ENCODE measurements at regions not wholly inside any gene's neighbourhood (a gene's known extent, or its start where the extent isn't known, plus 50 kb on each side); places are given as distances from the start of the nearest gene placed in this dataset.

DNA sequence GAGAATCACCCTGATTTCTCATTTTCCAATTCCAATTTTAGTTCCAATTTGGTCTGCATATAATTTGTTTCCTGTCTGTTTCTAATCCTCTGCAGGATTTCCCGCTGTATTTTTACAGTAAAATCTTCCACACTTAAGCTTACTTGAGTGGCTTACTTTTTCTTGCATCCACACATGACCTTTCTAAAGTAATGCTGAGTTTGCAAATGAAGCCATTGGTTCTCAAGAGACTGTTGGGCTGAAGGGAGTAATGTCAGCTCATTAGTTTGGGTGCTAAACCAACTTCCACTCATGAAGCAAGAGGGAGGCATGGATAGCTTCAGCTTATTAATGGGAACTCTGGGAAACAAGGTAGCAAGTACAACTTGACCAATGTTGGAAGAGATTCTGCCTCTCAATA, 146.4 kb downstream of the SNX10 start:
- no peaks in the 10 kb centered on the region for H3K36me3 ChIP-seq (ENCODE audit: insufficient read depth, low read length)
- H2AFZ ChIP-seq (ENCODE audit: low read depth, low read length) = no peak overlapping the region

DNA sequence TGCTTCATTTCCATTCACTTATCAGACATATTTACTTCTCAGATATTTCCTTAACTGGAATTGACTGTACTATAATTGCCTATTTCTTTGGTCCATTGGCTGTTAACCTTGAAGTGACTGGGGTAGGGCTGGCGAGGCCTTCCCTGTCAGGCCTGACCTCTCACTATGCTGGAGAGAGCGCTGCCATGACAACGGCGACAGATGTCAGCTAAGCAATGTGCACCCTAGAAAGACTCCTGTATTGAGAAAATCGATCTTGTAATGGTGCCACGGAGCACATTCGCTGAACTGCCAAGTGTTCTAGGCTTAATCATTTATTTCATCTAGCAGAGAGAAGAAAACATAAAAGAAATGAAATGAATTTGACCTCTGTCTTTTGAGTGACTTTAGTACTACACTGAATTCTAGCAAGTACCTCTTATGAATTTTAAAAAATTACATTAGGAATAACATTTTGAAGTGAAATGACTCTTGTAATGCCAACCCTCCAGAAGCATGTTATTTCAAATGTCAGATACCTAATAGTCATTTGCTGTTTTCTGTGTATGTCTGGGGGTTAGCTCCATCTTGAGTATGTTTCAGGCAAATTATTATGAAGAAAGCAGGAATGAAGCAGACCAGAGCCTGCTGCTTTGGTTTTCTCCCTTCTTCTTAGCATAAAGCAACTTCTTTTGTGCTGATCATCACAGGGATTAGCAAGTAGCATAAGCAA, 148.0 kb downstream of the SNX10 start:
- TF ChIP-seq, protein P1, sequence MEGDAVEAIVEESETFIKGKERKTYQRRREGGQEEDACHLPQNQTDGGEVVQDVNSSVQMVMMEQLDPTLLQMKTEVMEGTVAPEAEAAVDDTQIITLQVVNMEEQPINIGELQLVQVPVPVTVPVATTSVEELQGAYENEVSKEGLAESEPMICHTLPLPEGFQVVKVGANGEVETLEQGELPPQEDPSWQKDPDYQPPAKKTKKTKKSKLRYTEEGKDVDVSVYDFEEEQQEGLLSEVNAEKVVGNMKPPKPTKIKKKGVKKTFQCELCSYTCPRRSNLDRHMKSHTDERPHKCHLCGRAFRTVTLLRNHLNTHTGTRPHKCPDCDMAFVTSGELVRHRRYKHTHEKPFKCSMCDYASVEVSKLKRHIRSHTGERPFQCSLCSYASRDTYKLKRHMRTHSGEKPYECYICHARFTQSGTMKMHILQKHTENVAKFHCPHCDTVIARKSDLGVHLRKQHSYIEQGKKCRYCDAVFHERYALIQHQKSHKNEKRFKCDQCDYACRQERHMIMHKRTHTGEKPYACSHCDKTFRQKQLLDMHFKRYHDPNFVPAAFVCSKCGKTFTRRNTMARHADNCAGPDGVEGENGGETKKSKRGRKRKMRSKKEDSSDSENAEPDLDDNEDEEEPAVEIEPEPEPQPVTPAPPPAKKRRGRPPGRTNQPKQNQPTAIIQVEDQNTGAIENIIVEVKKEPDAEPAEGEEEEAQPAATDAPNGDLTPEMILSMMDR (IDR thresholded peaks at IDR 0.05; ENCODE audit: poor library complexity, severe bottlenecking) = peak; percentile 52
- TF ChIP-seq SMC3 (conservative IDR thresholded peaks at IDR 0.05; ENCODE audit: poor library complexity) (peak; percentile 60), RAD21 (conservative IDR thresholded peaks at IDR 0.05) (peak; percentile 63), EP300 (conservative IDR thresholded peaks at IDR 0.05; ENCODE audit: poor library complexity, severe bottlenecking) (no peak)
- TF ChIP-seq, protein P2, sequence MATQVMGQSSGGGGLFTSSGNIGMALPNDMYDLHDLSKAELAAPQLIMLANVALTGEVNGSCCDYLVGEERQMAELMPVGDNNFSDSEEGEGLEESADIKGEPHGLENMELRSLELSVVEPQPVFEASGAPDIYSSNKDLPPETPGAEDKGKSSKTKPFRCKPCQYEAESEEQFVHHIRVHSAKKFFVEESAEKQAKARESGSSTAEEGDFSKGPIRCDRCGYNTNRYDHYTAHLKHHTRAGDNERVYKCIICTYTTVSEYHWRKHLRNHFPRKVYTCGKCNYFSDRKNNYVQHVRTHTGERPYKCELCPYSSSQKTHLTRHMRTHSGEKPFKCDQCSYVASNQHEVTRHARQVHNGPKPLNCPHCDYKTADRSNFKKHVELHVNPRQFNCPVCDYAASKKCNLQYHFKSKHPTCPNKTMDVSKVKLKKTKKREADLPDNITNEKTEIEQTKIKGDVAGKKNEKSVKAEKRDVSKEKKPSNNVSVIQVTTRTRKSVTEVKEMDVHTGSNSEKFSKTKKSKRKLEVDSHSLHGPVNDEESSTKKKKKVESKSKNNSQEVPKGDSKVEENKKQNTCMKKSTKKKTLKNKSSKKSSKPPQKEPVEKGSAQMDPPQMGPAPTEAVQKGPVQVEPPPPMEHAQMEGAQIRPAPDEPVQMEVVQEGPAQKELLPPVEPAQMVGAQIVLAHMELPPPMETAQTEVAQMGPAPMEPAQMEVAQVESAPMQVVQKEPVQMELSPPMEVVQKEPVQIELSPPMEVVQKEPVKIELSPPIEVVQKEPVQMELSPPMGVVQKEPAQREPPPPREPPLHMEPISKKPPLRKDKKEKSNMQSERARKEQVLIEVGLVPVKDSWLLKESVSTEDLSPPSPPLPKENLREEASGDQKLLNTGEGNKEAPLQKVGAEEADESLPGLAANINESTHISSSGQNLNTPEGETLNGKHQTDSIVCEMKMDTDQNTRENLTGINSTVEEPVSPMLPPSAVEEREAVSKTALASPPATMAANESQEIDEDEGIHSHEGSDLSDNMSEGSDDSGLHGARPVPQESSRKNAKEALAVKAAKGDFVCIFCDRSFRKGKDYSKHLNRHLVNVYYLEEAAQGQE (IDR thresholded peaks at IDR 0.05; ENCODE audit: borderline replicate concordance) = no peak
- Histone ChIP-seq H3K9ac (ENCODE audit: low read length) (peak overlapping the region; percentile 90), H3K9me3 (ENCODE audit: low read length) (no peaks in the 10 kb centered on the region), H3K27ac (ENCODE audit: low read length) (peak overlapping the region; percentile 99), H3K4me3 (ENCODE audit: low read length) (peak overlapping the region; percentile 56), H3K4me2 (ENCODE audit: low read length) (peak overlapping the region; percentile 70), H4K20me1 (ENCODE audit: insufficient read depth) (no peaks in the 10 kb centered on the region), H3K9me2 (ENCODE audit: insufficient read depth, low read length) (no peaks in the 10 kb centered on the region), H2AFZ (ENCODE audit: low read depth, low read length) (no peak overlapping the region), H3K79me2 (replicated peaks; ENCODE audit: insufficient read depth, low read length) (peaks cover 6% of the 10 kb centered on the region), H3K36me3 (ENCODE audit: insufficient read depth, low read length) (no peaks in the 10 kb centered on the region), H3F3A (ENCODE audit: insufficient read depth, low read length, poor library complexity, severe bottlenecking) (peaks cover 15% of the 10 kb centered on the region), H3K27me3 (ENCODE audit: insufficient read depth, low read depth, low read length) (no peaks in the 10 kb centered on the region)

More for the DNA sequence above, 146.4 kb downstream of the SNX10 start:
- Histone ChIP-seq H3K4me3 (ENCODE audit: low read length) (no peak overlapping the region), H3K4me2 (ENCODE audit: low read length) (no peak overlapping the region), H3K79me2 (replicated peaks; ENCODE audit: insufficient read depth, low read length) (peaks cover 5% of the 10 kb centered on the region), H3K9ac (ENCODE audit: low read length) (peak overlapping the region; percentile 30), H3K9me2 (ENCODE audit: insufficient read depth, low read length) (no peaks in the 10 kb centered on the region), H3K27me3 (ENCODE audit: insufficient read depth, low read depth, low read length) (no peaks in the 10 kb centered on the region), H4K20me1 (ENCODE audit: insufficient read depth) (no peaks in the 10 kb centered on the region), H3F3A (ENCODE audit: insufficient read depth, low read length, poor library complexity, severe bottlenecking) (peaks cover 15% of the 10 kb centered on the region), H3K9me3 (ENCODE audit: low read length) (no peaks in the 10 kb centered on the region), H3K27ac (ENCODE audit: low read length) (peak overlapping the region; percentile 99)
- TF ChIP-seq SMC3 (conservative IDR thresholded peaks at IDR 0.05; ENCODE audit: poor library complexity) (no peak), EZH2 (IDR thresholded peaks at IDR 0.05; ENCODE audit: borderline replicate concordance, insufficient read depth, low read length, poor library complexity, severe bottlenecking) (no peak), EP300 (conservative IDR thresholded peaks at IDR 0.05; ENCODE audit: poor library complexity, severe bottlenecking) (no peak), TAF1 (IDR thresholded peaks at IDR 0.05; ENCODE audit: low read depth) (no peak), POLR2AphosphoS5 (IDR thresholded peaks at IDR 0.05) (no peak), MXI1 (conservative IDR thresholded peaks at IDR 0.05; ENCODE audit: poor library complexity, severe bottlenecking) (no peak), RAD21 (conservative IDR thresholded peaks at IDR 0.05) (no peak)
- TF ChIP-seq, protein P1 (IDR thresholded peaks at IDR 0.05; ENCODE audit: poor library complexity, severe bottlenecking) = no peak
- TF ChIP-seq, protein P2 (IDR thresholded peaks at IDR 0.05; ENCODE audit: borderline replicate concordance) = no peak

All from neural cell (in vitro differentiated cells).